Suprapubic skin (tissue), 4 donors: ENCODE measurements at regions not wholly inside any gene's neighbourhood (a gene's known extent, or its start where the extent isn't known, plus 50 kb on each side); places are given as distances from the start of the nearest gene placed in this dataset.

Experiments used
- EP300 ChIP-seq: sonication (generic); formaldehyde crosslinking; IDR thresholded peaks from one replicate; pipeline ENCODE4 v1.6.1; 2017; ENCODE audit warnings: antibody characterized with exemption
- POLR2A ChIP-seq, 2 donors: fragments of 450-650 bp; IDR thresholded peaks; one replicate each; pipeline ENCODE4 v1.6.1; 2017; ENCODE audit warnings: antibody characterized with exemption in 2 of 2, mild to moderate bottlenecking in 2 of 2, moderate library complexity in 2 of 2
- POLR2AphosphoS5 ChIP-seq, 3 donors: sonication (generic); formaldehyde crosslinking; IDR thresholded peaks; one replicate each; pipeline ENCODE4 v1.6.1; 2017; ENCODE audit warnings: antibody characterized with exemption in 3 of 3
- TF ChIP-seq, protein P1 (sequence below), 2 donors: fragments of 200-600 bp in 1 of 2; fragments of 450-650 bp in 1 of 2; sonication (generic) in 1 of 2; IDR thresholded peaks; one replicate each; pipeline ENCODE4 v1.5.1; 2016 to 2019; ENCODE audit warnings: antibody characterized with exemption in 2 of 2, mild to moderate bottlenecking in 1 of 2, moderate library complexity in 1 of 2

DNA sequence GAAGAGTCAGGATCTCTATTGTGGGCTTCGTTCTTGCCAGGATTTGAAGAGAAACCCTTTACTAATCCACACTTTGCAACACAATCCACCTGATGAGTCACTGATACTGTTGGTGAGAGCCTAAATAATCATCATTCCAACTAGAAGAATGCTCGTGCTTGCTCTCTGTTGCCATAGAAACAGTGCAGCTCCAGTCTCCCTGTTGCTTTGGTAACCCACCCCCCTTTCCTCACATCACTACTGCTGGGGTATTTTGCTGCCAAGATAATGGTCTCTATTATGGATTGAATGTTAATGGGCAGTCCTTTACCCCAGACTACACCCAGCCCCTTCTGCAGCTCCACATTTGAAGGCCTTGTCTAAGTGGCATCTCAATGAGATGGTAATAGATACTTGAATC lies 190.4 kb downstream of the ABCC12 start:
- TF ChIP-seq, protein P1, sequence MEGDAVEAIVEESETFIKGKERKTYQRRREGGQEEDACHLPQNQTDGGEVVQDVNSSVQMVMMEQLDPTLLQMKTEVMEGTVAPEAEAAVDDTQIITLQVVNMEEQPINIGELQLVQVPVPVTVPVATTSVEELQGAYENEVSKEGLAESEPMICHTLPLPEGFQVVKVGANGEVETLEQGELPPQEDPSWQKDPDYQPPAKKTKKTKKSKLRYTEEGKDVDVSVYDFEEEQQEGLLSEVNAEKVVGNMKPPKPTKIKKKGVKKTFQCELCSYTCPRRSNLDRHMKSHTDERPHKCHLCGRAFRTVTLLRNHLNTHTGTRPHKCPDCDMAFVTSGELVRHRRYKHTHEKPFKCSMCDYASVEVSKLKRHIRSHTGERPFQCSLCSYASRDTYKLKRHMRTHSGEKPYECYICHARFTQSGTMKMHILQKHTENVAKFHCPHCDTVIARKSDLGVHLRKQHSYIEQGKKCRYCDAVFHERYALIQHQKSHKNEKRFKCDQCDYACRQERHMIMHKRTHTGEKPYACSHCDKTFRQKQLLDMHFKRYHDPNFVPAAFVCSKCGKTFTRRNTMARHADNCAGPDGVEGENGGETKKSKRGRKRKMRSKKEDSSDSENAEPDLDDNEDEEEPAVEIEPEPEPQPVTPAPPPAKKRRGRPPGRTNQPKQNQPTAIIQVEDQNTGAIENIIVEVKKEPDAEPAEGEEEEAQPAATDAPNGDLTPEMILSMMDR (IDR thresholded peaks at IDR 0.05), result no peak
- no peak for TF ChIP-seq POLR2AphosphoS5 (IDR thresholded peaks at IDR 0.05)
- no peak for TF ChIP-seq EP300
- TF ChIP-seq POLR2A (IDR thresholded peaks at IDR 0.05), result no peak
